ENCODE measurements at regions not wholly inside any gene's neighbourhood (a gene's known extent, or its start where the extent isn't known, plus 50 kb on each side); places are given as distances from the start of the nearest gene placed in this dataset.

- no CpG with 5 or more reads among the region's 2 CpGs for WGBS (ENCODE audit: extremely low coverage, insufficient coverage, low lambda C conversion rate)
- Histone ChIP-seq H2BK15ac (replicated peaks; ENCODE audit: low read depth) (no peak overlapping the region), H3K79me2 (ENCODE audit: control insufficient read depth, insufficient read depth, low read length) (no peaks in the 10 kb centered on the region), H4K5ac (ENCODE audit: low read length) (no peak overlapping the region), H2BK120ac (ENCODE audit: low read depth, low read length) (no peak overlapping the region), H3K56ac (ENCODE audit: low read length) (no peak overlapping the region), H3K9ac (ENCODE audit: low read length) (no peak overlapping the region), H3K4me2 (ENCODE audit: low read length) (no peak overlapping the region), H3K23ac (ENCODE audit: low read length) (no peak overlapping the region), H2BK5ac (ENCODE audit: low read length) (no peak overlapping the region), H3K27me3 (ENCODE audit: insufficient read depth, low read length, poor library complexity) (no peaks in the 10 kb centered on the region), H3K36me3 (ENCODE audit: control insufficient read depth, insufficient read depth, low read length) (no peaks in the 10 kb centered on the region), H3K27ac (ENCODE audit: low read depth, low read length) (no peak overlapping the region), H3K4me3 (ENCODE audit: low read length) (no peak overlapping the region), H4K8ac (ENCODE audit: low read depth, low read length) (no peak overlapping the region), H3K4ac (ENCODE audit: low read depth, low read length) (no peak overlapping the region), H2AK5ac (ENCODE audit: low read length) (no peak overlapping the region), H3K79me1 (ENCODE audit: low read length) (no peaks in the 10 kb centered on the region), H3K4me1 (ENCODE audit: control insufficient read depth, low read depth, low read length) (no peaks in the 10 kb centered on the region), H3K18ac (ENCODE audit: low read length) (no peak overlapping the region)
- DNase-seq, result peak; percentile 29
Observed at GRCh38 chr4:92060333-92060732, 243.4 kb upstream of the GRID2 start.

GRCh38 chr4:92064574-92064973, 239.2 kb upstream of the GRID2 start:
- H4K8ac ChIP-seq (ENCODE audit: low read depth, low read length), result no peak overlapping the region
- H2BK15ac ChIP-seq (replicated peaks; ENCODE audit: low read depth), result no peak overlapping the region
- no peak for DNase-seq
- no peak overlapping the region for H3K4ac ChIP-seq (ENCODE audit: low read depth, low read length)
- no peak overlapping the region for H3K4me2 ChIP-seq (ENCODE audit: low read length)
- H3K9ac ChIP-seq (ENCODE audit: low read length), result no peak overlapping the region
- H2BK5ac ChIP-seq (ENCODE audit: low read length), result no peak overlapping the region
- H3K36me3 ChIP-seq (ENCODE audit: control insufficient read depth, insufficient read depth, low read length), result no peaks in the 10 kb centered on the region
- H3K4me3 ChIP-seq (ENCODE audit: low read length), result no peak overlapping the region
- H3K23ac ChIP-seq (ENCODE audit: low read length), result no peak overlapping the region
- no CpG with 5 or more reads among the region's 4 CpGs for WGBS (ENCODE audit: extremely low coverage, insufficient coverage, low lambda C conversion rate)
- H3K79me2 ChIP-seq (ENCODE audit: control insufficient read depth, insufficient read depth, low read length), result no peaks in the 10 kb centered on the region
- no peak overlapping the region for H3K27ac ChIP-seq (ENCODE audit: low read depth, low read length)
- H3K18ac ChIP-seq (ENCODE audit: low read length), result no peak overlapping the region
- no peaks in the 10 kb centered on the region for H3K79me1 ChIP-seq (ENCODE audit: low read length)
- no peak overlapping the region for H4K5ac ChIP-seq (ENCODE audit: low read length)
- H2BK120ac ChIP-seq (ENCODE audit: low read depth, low read length), result no peak overlapping the region
- no peak overlapping the region for H3K56ac ChIP-seq (ENCODE audit: low read length)
- no peaks in the 10 kb centered on the region for H3K4me1 ChIP-seq (ENCODE audit: control insufficient read depth, low read depth, low read length)
- no peak overlapping the region for H2AK5ac ChIP-seq (ENCODE audit: low read length)
- no peaks in the 10 kb centered on the region for H3K27me3 ChIP-seq (ENCODE audit: insufficient read depth, low read length, poor library complexity)

- H3K4me2 ChIP-seq (ENCODE audit: low read length), result no peak overlapping the region
Observed at GRCh38 chr4:92066485-92066884, 237.3 kb upstream of the GRID2 start.

GRCh38 chr4:92071587-92071986, 232.2 kb upstream of the GRID2 start:
- H3K79me2 ChIP-seq (ENCODE audit: control insufficient read depth, insufficient read depth, low read length), result no peaks in the 10 kb centered on the region
- H3K4me3 ChIP-seq (ENCODE audit: low read length), result no peak overlapping the region
- no peak overlapping the region for H3K56ac ChIP-seq (ENCODE audit: low read length)
- no peak overlapping the region for H4K8ac ChIP-seq (ENCODE audit: low read depth, low read length)
- H3K23ac ChIP-seq (ENCODE audit: low read length), result no peak overlapping the region
- no peak overlapping the region for H2BK120ac ChIP-seq (ENCODE audit: low read depth, low read length)
- no peaks in the 10 kb centered on the region for H3K36me3 ChIP-seq (ENCODE audit: control insufficient read depth, insufficient read depth, low read length)
- no CpG with 5 or more reads among the region's 1 CpG for WGBS (ENCODE audit: extremely low coverage, insufficient coverage, low lambda C conversion rate)
- no peaks in the 10 kb centered on the region for H3K27me3 ChIP-seq (ENCODE audit: insufficient read depth, low read length, poor library complexity)
- H4K5ac ChIP-seq (ENCODE audit: low read length), result no peak overlapping the region
- no peaks in the 10 kb centered on the region for H3K4me1 ChIP-seq (ENCODE audit: control insufficient read depth, low read depth, low read length)
- H2AK5ac ChIP-seq (ENCODE audit: low read length), result no peak overlapping the region
- peak; percentile 8 for DNase-seq
- no peak overlapping the region for H3K9ac ChIP-seq (ENCODE audit: low read length)
- H3K4me2 ChIP-seq (ENCODE audit: low read length), result no peak overlapping the region
- H2BK5ac ChIP-seq (ENCODE audit: low read length), result no peak overlapping the region
- no peaks in the 10 kb centered on the region for H3K79me1 ChIP-seq (ENCODE audit: low read length)
- no peak overlapping the region for H3K27ac ChIP-seq (ENCODE audit: low read depth, low read length)
- no peak overlapping the region for H3K18ac ChIP-seq (ENCODE audit: low read length)
- H2BK15ac ChIP-seq (replicated peaks; ENCODE audit: low read depth), result no peak overlapping the region
- H3K4ac ChIP-seq (ENCODE audit: low read depth, low read length), result no peak overlapping the region

More at GRCh38 chr4:92066485-92066884, 237.3 kb upstream of the GRID2 start:
- no peak overlapping the region for H3K23ac ChIP-seq (ENCODE audit: low read length)
- H2BK5ac ChIP-seq (ENCODE audit: low read length), result no peak overlapping the region
- no peak overlapping the region for H3K4me3 ChIP-seq (ENCODE audit: low read length)
- DNase-seq, result no peak
- no peak overlapping the region for H3K9ac ChIP-seq (ENCODE audit: low read length)
- H3K56ac ChIP-seq (ENCODE audit: low read length), result no peak overlapping the region
- H3K4ac ChIP-seq (ENCODE audit: low read depth, low read length), result no peak overlapping the region
- H4K8ac ChIP-seq (ENCODE audit: low read depth, low read length), result no peak overlapping the region
- H3K36me3 ChIP-seq (ENCODE audit: control insufficient read depth, insufficient read depth, low read length), result no peaks in the 10 kb centered on the region
- H3K27ac ChIP-seq (ENCODE audit: low read depth, low read length), result no peak overlapping the region
- H2BK15ac ChIP-seq (replicated peaks; ENCODE audit: low read depth), result no peak overlapping the region
- no peaks in the 10 kb centered on the region for H3K79me1 ChIP-seq (ENCODE audit: low read length)
- no peak overlapping the region for H4K5ac ChIP-seq (ENCODE audit: low read length)
- no peaks in the 10 kb centered on the region for H3K27me3 ChIP-seq (ENCODE audit: insufficient read depth, low read length, poor library complexity)
- no peak overlapping the region for H2AK5ac ChIP-seq (ENCODE audit: low read length)
- H3K4me1 ChIP-seq (ENCODE audit: control insufficient read depth, low read depth, low read length), result no peaks in the 10 kb centered on the region
- no peak overlapping the region for H2BK120ac ChIP-seq (ENCODE audit: low read depth, low read length)
- no peaks in the 10 kb centered on the region for H3K79me2 ChIP-seq (ENCODE audit: control insufficient read depth, insufficient read depth, low read length)
- H3K18ac ChIP-seq (ENCODE audit: low read length), result no peak overlapping the region

- Histone ChIP-seq H3K4me2 (ENCODE audit: low read length) (no peak overlapping the region), H3K4me1 (ENCODE audit: control insufficient read depth, low read depth, low read length) (no peaks in the 10 kb centered on the region), H2BK15ac (replicated peaks; ENCODE audit: low read depth) (no peak overlapping the region), H3K4ac (ENCODE audit: low read depth, low read length) (no peak overlapping the region), H3K27me3 (ENCODE audit: insufficient read depth, low read length, poor library complexity) (no peaks in the 10 kb centered on the region), H3K4me3 (ENCODE audit: low read length) (no peak overlapping the region), H3K9ac (ENCODE audit: low read length) (no peak overlapping the region), H3K36me3 (ENCODE audit: control insufficient read depth, insufficient read depth, low read length) (no peaks in the 10 kb centered on the region), H3K23ac (ENCODE audit: low read length) (no peak overlapping the region), H3K27ac (ENCODE audit: low read depth, low read length) (no peak overlapping the region), H3K18ac (ENCODE audit: low read length) (no peak overlapping the region), H4K5ac (ENCODE audit: low read length) (no peak overlapping the region), H3K56ac (ENCODE audit: low read length) (no peak overlapping the region), H2BK120ac (ENCODE audit: low read depth, low read length) (no peak overlapping the region), H3K79me2 (ENCODE audit: control insufficient read depth, insufficient read depth, low read length) (no peaks in the 10 kb centered on the region), H4K8ac (ENCODE audit: low read depth, low read length) (no peak overlapping the region), H3K79me1 (ENCODE audit: low read length) (no peaks in the 10 kb centered on the region), H2AK5ac (ENCODE audit: low read length) (no peak overlapping the region), H2BK5ac (ENCODE audit: low read length) (no peak overlapping the region)
- no peak for DNase-seq
Observed at GRCh38 chr4:92074839-92075238, 228.9 kb upstream of the GRID2 start.

GRCh38 chr4:92090887-92091286, 212.9 kb upstream of the GRID2 start:
- no peak overlapping the region for H3K27ac ChIP-seq (ENCODE audit: low read depth, low read length)
- H3K27me3 ChIP-seq (ENCODE audit: insufficient read depth, low read length, poor library complexity), result no peaks in the 10 kb centered on the region
- H3K79me1 ChIP-seq (ENCODE audit: low read length), result no peaks in the 10 kb centered on the region
- no peak overlapping the region for H3K4me2 ChIP-seq (ENCODE audit: low read length)
- H3K79me2 ChIP-seq (ENCODE audit: control insufficient read depth, insufficient read depth, low read length), result no peaks in the 10 kb centered on the region
- H3K9ac ChIP-seq (ENCODE audit: low read length), result no peak overlapping the region
- DNase-seq, result no peak
- H4K8ac ChIP-seq (ENCODE audit: low read depth, low read length), result no peak overlapping the region
- H2BK15ac ChIP-seq (replicated peaks; ENCODE audit: low read depth), result no peak overlapping the region
- no peak overlapping the region for H2BK5ac ChIP-seq (ENCODE audit: low read length)
- no peak overlapping the region for H2AK5ac ChIP-seq (ENCODE audit: low read length)
- no peak overlapping the region for H3K56ac ChIP-seq (ENCODE audit: low read length)
- peak overlapping the region; percentile 40 for H3K18ac ChIP-seq (ENCODE audit: low read length)
- H3K4me3 ChIP-seq (ENCODE audit: low read length), result no peak overlapping the region
- no peak overlapping the region for H4K5ac ChIP-seq (ENCODE audit: low read length)
- WGBS (ENCODE audit: extremely low coverage, insufficient coverage, low lambda C conversion rate), result no CpG with 5 or more reads among the region's 7 CpGs
- no peak overlapping the region for H2BK120ac ChIP-seq (ENCODE audit: low read depth, low read length)
- no peak overlapping the region for H3K4ac ChIP-seq (ENCODE audit: low read depth, low read length)
- no peaks in the 10 kb centered on the region for H3K4me1 ChIP-seq (ENCODE audit: control insufficient read depth, low read depth, low read length)
- no peaks in the 10 kb centered on the region for H3K36me3 ChIP-seq (ENCODE audit: control insufficient read depth, insufficient read depth, low read length)
- H3K23ac ChIP-seq (ENCODE audit: low read length), result no peak overlapping the region

Data from mesendoderm (in vitro differentiated cells).